ENCODE measurements at regions not wholly inside any gene's neighbourhood (a gene's known extent, or its start where the extent isn't known, plus 50 kb on each side); places are given as distances from the start of the nearest gene placed in this dataset.
"Not testable (repeated sequence)": the region's sequence is repeated elsewhere in the genome, so short reads cannot be mapped to it uniquely, and the experiment has no call there.

- no peak for FAIRE-seq
These were observed 429.3 kb upstream of the VRK2 start for GRCh38 chr2:57617318-57617717.

GRCh38 chr2:57621122-57621663 lies 425.4 kb upstream of the VRK2 start:
- no peak for FAIRE-seq

GRCh38 chr2:57622009-57622408 lies 424.6 kb upstream of the VRK2 start:
- FAIRE-seq = no peak

GRCh38 chr2:57656198-57656597 lies 390.4 kb upstream of the VRK2 start:
- no peak for FAIRE-seq

GRCh38 chr2:57669570-57669969 lies 377.0 kb upstream of the VRK2 start:
- FAIRE-seq = no peak

- no peak for FAIRE-seq
These were observed 372.6 kb upstream of the VRK2 start for GRCh38 chr2:57674025-57674424.

GRCh38 chr2:57674743-57675142 lies 371.9 kb upstream of the VRK2 start:
- FAIRE-seq = no peak

- FAIRE-seq = no peak
These were observed 369.3 kb upstream of the VRK2 start for GRCh38 chr2:57677296-57677695.

- FAIRE-seq = no peak
These were observed 365.0 kb upstream of the VRK2 start for GRCh38 chr2:57681650-57682049.

- FAIRE-seq = no peak
These were observed 361.6 kb upstream of the VRK2 start for GRCh38 chr2:57685032-57685431.

- no peak for FAIRE-seq
These were observed 354.2 kb upstream of the VRK2 start for GRCh38 chr2:57692395-57692794.

- FAIRE-seq = no peak
These were observed 353.4 kb upstream of the VRK2 start for GRCh38 chr2:57693177-57693576.

- FAIRE-seq = no peak
These were observed 352.6 kb upstream of the VRK2 start for GRCh38 chr2:57693965-57694364.

GRCh38 chr2:57696016-57696415 lies 350.6 kb upstream of the VRK2 start:
- FAIRE-seq = no peak

GRCh38 chr2:57698392-57698791 lies 348.2 kb upstream of the VRK2 start:
- FAIRE-seq = no peak

GRCh38 chr2:57698935-57699449 lies 347.6 kb upstream of the VRK2 start:
- no peak for FAIRE-seq

GRCh38 chr2:57701391-57701791 lies 345.2 kb upstream of the VRK2 start:
- no peak for FAIRE-seq

- FAIRE-seq = no peak
These were observed 343.2 kb upstream of the VRK2 start for GRCh38 chr2:57703407-57703806.

GRCh38 chr2:57707794-57708193 lies 338.8 kb upstream of the VRK2 start:
- not testable (repeated sequence) for FAIRE-seq

GRCh38 chr2:57711991-57712390 lies 334.6 kb upstream of the VRK2 start:
- no peak for FAIRE-seq

- FAIRE-seq = peak; percentile 13
These were observed 325.6 kb upstream of the VRK2 start for GRCh38 chr2:57720728-57721627.

GRCh38 chr2:57725337-57725947 lies 321.2 kb upstream of the VRK2 start:
- FAIRE-seq = no peak

- no peak for FAIRE-seq
These were observed 320.3 kb upstream of the VRK2 start for GRCh38 chr2:57726294-57726693.

GRCh38 chr2:57728691-57729090 lies 317.9 kb upstream of the VRK2 start:
- no peak for FAIRE-seq

Data from TTC549 (cell line).